ENCODE measurements at regions not wholly inside any gene's neighbourhood (a gene's known extent, or its start where the extent isn't known, plus 50 kb on each side); places are given as distances from the start of the nearest gene placed in this dataset.

DNA sequence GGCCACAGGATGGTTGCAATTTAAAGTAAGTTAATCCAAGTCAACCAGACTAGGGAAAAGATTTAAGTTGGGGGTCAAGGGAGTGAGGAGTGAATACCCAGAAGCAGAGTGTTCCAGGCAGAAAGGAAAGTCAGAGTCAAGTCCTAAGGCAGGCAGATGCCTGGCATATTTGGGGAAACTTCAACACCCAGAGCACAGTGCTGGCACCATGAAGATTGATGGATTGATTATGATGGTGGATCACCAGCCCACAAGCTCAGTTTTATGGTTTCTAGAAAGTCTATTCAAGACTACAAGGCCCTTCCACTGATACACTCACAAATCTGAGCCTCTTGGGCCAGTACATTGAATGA lies 100.1 kb upstream of the DUSP10 start:
- H3K36me3 ChIP-seq (ENCODE audit: control insufficient read depth in 2 of 2, insufficient read depth in 2 of 2, low read length in 2 of 2) = no peaks in the 10 kb centered on the region
- H3K9me3 ChIP-seq (ENCODE audit: control insufficient read depth in 2 of 2, low read length in 2 of 2) = no peaks in the 10 kb centered on the region
- no peak overlapping the region for H3K4me3 ChIP-seq (ENCODE audit: low read length in 2 of 2)
- H3K27ac ChIP-seq (ENCODE audit: low read length) = no peak overlapping the region
- H3K27me3 ChIP-seq (ENCODE audit: control insufficient read depth in 1 of 2, insufficient read depth in 2 of 2, low read length in 2 of 2) = no peaks in the 10 kb centered on the region
- peaks cover 15% of the 10 kb centered on the region for H3K4me1 ChIP-seq (ENCODE audit: control insufficient read depth, insufficient read depth, low read length)
- no peak overlapping the region for H3K9ac ChIP-seq (ENCODE audit: low read length in 2 of 2)

DNA sequence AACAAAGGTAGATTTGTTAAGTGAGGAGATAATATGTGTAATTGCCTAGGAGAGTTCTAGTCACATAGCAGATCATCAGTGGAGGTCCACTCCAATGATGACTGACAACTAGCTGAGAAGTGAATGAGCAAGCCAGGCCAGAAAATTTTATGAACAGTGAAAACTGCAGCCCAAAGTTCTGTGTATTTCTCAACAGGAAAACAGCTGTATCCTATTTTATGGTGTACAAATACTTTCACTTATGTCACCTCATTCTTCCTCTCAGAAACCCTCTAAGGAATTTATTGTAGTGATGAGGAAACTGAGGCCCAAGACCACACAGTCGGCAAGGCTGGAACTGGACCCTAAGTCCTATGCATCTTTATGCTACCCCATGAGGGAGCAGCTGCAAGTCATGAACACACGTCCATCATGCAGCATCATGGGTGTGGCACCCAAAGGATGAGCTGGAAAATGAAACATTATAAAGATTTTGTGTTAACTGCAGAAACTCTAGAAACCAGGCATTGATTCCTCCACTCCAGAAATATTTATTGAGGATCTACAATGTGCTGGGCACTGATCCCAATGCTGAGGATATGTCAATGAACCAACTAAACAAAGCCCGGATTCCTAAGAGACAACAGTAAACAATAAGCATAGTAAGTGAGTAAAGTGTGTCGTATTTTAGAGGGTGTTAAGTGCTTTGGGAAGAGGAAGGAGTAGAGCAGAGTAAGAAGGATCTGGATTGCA lies 99.5 kb upstream of the DUSP10 start:
- Histone ChIP-seq H3K36me3 (ENCODE audit: control insufficient read depth in 2 of 2, insufficient read depth in 2 of 2, low read length in 2 of 2) (no peaks in the 10 kb centered on the region), H3K27ac (ENCODE audit: low read length) (no peak overlapping the region), H3K4me3 (ENCODE audit: low read length in 2 of 2) (no peak overlapping the region), H3K27me3 (ENCODE audit: control insufficient read depth in 1 of 2, insufficient read depth in 2 of 2, low read length in 2 of 2) (no peaks in the 10 kb centered on the region), H3K9ac (ENCODE audit: low read length in 2 of 2) (no peak overlapping the region), H3K4me1 (ENCODE audit: control insufficient read depth, insufficient read depth, low read length) (peaks cover 15% of the 10 kb centered on the region), H3K9me3 (ENCODE audit: control insufficient read depth in 2 of 2, low read length in 2 of 2) (no peaks in the 10 kb centered on the region)

DNA sequence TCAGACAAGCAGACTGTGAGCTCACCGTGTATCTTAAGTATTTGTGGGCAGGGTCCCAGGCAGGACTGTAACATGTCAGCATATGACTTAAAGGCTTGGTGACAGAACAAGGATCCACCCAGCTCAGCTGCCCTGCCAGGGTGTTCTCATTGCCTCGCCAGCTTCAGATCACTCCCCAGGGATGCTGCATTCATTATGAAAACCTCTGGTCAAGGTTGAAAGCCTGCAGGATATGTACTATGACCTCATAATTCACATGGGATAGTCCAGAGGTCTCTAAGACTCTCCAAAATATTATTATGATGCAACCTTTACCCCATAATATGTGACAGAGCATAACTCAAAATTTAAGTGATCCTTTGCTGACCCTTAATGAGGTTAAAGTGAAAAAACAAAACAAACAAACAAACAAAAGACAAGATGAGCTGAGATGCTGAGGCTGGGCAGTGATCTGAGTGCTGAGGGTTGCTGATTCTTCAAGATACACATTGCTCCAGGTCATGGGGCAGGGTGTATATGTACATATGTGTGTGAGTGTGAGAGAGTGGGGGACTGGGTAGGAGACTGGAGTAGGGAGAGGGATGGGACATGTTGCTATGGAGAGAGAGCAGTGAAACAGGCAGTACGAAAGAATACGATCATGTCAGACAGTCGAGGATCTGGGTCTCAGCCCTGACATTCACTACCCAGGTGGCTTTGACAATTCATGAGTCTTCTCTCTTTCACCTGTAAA lies 98.8 kb upstream of the DUSP10 start:
- H3K36me3 ChIP-seq (ENCODE audit: control insufficient read depth in 2 of 2, insufficient read depth in 2 of 2, low read length in 2 of 2) = no peaks in the 10 kb centered on the region
- H3K4me3 ChIP-seq (ENCODE audit: low read length in 2 of 2) = no peak overlapping the region
- H3K27me3 ChIP-seq (ENCODE audit: control insufficient read depth in 1 of 2, insufficient read depth in 2 of 2, low read length in 2 of 2) = no peaks in the 10 kb centered on the region
- peaks cover 8% of the 10 kb centered on the region for H3K4me1 ChIP-seq (ENCODE audit: control insufficient read depth, insufficient read depth, low read length)
- H3K9ac ChIP-seq (ENCODE audit: low read length in 2 of 2) = no peak overlapping the region
- no peaks in the 10 kb centered on the region for H3K9me3 ChIP-seq (ENCODE audit: control insufficient read depth in 2 of 2, low read length in 2 of 2)
- H3K27ac ChIP-seq (ENCODE audit: low read length) = no peak overlapping the region

DNA sequence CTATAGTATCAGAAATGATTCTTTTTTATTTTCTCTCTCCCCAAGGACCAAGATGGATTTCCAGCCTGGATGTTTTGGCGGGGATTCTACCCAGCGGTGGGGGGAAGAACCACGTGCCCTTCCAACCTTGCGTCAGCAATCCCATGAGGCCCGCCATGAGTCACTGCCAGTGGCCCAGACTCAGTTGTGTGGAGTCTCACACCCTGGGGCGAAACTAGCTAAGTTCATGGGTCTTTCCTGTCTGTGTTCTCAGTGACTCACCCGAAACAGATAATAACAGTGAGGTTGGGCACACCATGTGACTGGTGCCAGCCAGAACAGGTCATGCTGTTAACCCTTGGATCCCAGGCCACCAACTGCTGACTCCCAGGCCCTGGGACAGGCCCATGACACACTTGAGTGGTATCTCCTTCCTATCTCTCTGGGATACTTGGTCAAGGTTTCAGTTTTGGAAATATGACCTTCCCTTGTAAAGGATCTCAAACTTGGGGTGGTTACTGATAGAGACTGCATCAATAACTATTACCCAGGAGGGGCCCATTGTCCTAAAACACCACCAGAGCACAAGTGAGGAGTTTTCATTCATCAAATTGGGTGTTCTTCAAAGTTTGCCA lies 98.0 kb upstream of the DUSP10 start:
- H3K4me3 ChIP-seq (ENCODE audit: low read length in 2 of 2) = no peak overlapping the region
- no peaks in the 10 kb centered on the region for H3K27me3 ChIP-seq (ENCODE audit: control insufficient read depth in 1 of 2, insufficient read depth in 2 of 2, low read length in 2 of 2)
- H3K4me1 ChIP-seq (ENCODE audit: control insufficient read depth, insufficient read depth, low read length) = no peaks in the 10 kb centered on the region
- H3K9me3 ChIP-seq (ENCODE audit: control insufficient read depth in 2 of 2, low read length in 2 of 2) = no peaks in the 10 kb centered on the region
- H3K9ac ChIP-seq (ENCODE audit: low read length in 2 of 2) = no peak overlapping the region
- H3K27ac ChIP-seq (ENCODE audit: low read length) = no peak overlapping the region
- H3K36me3 ChIP-seq (ENCODE audit: control insufficient read depth in 2 of 2, insufficient read depth in 2 of 2, low read length in 2 of 2) = no peaks in the 10 kb centered on the region

DNA sequence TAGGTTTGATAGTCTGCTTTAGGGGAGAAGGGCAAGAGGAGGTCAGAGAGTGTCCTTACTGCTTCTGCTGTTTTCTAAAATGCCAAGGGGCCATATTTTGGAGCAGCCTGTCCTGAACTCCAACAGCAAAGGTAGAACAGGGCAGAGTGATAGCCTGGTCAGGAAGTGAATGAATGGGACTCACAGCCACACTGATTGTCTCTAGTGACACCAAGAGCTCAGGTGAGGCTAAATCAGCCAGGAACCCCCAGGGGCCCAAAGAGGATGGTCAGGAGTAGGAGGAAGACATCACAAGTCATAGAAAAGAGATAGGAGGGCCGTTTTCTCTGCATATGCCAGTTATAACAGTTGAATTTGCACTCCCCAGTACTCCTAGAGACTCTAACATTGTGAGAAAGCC lies 97.4 kb upstream of the DUSP10 start:
- Histone ChIP-seq H3K27ac (ENCODE audit: low read length) (no peak overlapping the region), H3K36me3 (ENCODE audit: control insufficient read depth in 2 of 2, insufficient read depth in 2 of 2, low read length in 2 of 2) (no peaks in the 10 kb centered on the region), H3K9ac (ENCODE audit: low read length in 2 of 2) (no peak overlapping the region), H3K9me3 (ENCODE audit: control insufficient read depth in 2 of 2, low read length in 2 of 2) (no peaks in the 10 kb centered on the region), H3K4me1 (ENCODE audit: control insufficient read depth, insufficient read depth, low read length) (no peaks in the 10 kb centered on the region), H3K4me3 (ENCODE audit: low read length in 2 of 2) (no peak overlapping the region), H3K27me3 (ENCODE audit: control insufficient read depth in 1 of 2, insufficient read depth in 2 of 2, low read length in 2 of 2) (no peaks in the 10 kb centered on the region)

DNA sequence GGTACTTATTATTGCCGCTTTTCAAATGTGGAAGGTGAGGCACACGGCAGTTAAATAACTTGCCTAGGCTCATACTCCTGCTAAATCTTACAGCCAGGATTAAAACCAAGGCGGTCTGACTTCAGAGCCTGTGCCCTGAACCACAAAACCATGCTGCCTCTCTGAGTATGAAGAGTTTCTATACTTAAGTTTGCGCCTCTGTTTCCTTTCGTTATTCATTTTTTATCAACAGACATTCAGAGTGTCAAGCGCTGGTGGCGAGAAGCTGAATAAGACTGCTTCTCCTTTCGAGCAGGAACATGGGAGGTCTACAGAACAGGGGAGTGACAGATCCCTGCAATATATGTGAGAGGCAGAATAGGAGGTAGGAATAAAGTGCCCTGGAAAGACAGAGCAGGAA lies 96.0 kb upstream of the DUSP10 start:
- Histone ChIP-seq H3K27me3 (ENCODE audit: control insufficient read depth in 1 of 2, insufficient read depth in 2 of 2, low read length in 2 of 2) (no peaks in the 10 kb centered on the region), H3K9ac (ENCODE audit: low read length in 2 of 2) (no peak overlapping the region), H3K4me1 (ENCODE audit: control insufficient read depth, insufficient read depth, low read length) (peaks cover 3% of the 10 kb centered on the region), H3K27ac (ENCODE audit: low read length) (no peak overlapping the region), H3K4me3 (ENCODE audit: low read length in 2 of 2) (no peak overlapping the region), H3K36me3 (ENCODE audit: control insufficient read depth in 2 of 2, insufficient read depth in 2 of 2, low read length in 2 of 2) (no peaks in the 10 kb centered on the region), H3K9me3 (ENCODE audit: control insufficient read depth in 2 of 2, low read length in 2 of 2) (no peaks in the 10 kb centered on the region)

DNA sequence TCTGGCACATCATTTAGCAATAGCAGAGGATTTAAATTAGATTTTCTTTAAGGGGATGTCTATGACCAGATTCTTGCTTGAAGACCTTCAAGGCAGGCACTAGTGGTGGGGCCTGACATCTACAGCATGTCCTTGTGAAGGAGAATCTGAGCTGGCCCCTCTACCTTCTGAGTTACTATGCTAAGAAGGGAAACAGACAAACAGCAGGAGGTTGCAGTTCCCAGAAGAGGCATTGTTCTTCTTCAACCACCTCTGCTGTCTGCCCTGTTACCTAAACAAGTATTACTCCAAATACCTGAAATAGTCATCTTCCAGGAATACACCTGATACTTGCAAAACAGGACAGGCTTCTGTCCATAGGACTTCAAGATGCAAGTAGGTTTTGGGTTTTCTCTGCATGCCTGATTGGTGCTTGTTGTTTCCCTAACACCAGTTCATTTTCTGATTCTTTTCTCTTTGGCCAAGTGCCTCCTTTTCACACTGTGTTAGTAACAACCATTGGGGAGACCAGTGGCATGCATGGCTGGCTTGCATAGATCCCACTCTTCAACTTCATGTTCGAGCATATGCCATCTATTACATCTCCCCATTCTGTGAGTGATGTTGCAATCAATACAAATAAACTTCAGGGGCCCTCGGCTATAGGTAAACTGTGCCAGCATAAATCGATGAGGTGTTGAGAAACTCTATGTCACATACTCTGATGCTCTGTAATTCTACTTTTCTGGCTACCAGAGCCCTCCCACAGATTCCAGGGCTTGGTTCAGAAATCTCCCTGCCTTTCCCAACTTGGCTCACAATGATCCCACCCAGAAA lies 93.0 kb upstream of the DUSP10 start:
- no peak overlapping the region for H3K4me3 ChIP-seq (ENCODE audit: low read length in 2 of 2)
- no peak overlapping the region for H3K27ac ChIP-seq (ENCODE audit: low read length)
- no peaks in the 10 kb centered on the region for H3K36me3 ChIP-seq (ENCODE audit: control insufficient read depth in 2 of 2, insufficient read depth in 2 of 2, low read length in 2 of 2)
- no peaks in the 10 kb centered on the region for H3K27me3 ChIP-seq (ENCODE audit: control insufficient read depth in 1 of 2, insufficient read depth in 2 of 2, low read length in 2 of 2)
- H3K9ac ChIP-seq (ENCODE audit: low read length in 2 of 2) = no peak overlapping the region
- no peaks in the 10 kb centered on the region for H3K9me3 ChIP-seq (ENCODE audit: control insufficient read depth in 2 of 2, low read length in 2 of 2)
- peaks cover 17% of the 10 kb centered on the region for H3K4me1 ChIP-seq (ENCODE audit: control insufficient read depth, insufficient read depth, low read length)

DNA sequence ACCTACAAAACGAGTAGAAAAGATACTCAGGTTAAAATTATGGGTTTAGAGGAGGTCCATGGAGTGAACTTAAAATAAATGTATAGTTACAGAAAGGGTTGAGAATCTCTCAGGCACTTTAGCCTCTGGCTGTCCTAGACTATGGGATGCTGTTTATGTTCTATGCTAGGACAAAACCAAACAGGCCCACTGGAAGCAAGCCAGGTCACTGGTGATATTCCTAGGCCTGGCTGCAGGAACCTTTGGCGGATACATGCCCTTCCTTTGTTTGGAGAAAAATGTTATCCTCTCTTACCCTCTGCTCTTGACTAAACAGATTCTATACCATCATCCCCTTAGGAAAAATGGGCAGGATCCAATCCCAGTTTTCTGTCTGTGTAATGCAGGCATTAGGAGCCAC lies 90.7 kb upstream of the DUSP10 start:
- Histone ChIP-seq H3K4me3 (ENCODE audit: low read length in 2 of 2) (no peak overlapping the region), H3K9ac (ENCODE audit: low read length in 2 of 2) (no peak overlapping the region), H3K4me1 (ENCODE audit: control insufficient read depth, insufficient read depth, low read length) (peaks cover 17% of the 10 kb centered on the region), H3K36me3 (ENCODE audit: control insufficient read depth in 2 of 2, insufficient read depth in 2 of 2, low read length in 2 of 2) (no peaks in the 10 kb centered on the region), H3K27me3 (ENCODE audit: control insufficient read depth in 1 of 2, insufficient read depth in 2 of 2, low read length in 2 of 2) (no peaks in the 10 kb centered on the region), H3K27ac (ENCODE audit: low read length) (peak overlapping the region; percentile 26), H3K9me3 (ENCODE audit: control insufficient read depth in 2 of 2, low read length in 2 of 2) (no peaks in the 10 kb centered on the region)

DNA sequence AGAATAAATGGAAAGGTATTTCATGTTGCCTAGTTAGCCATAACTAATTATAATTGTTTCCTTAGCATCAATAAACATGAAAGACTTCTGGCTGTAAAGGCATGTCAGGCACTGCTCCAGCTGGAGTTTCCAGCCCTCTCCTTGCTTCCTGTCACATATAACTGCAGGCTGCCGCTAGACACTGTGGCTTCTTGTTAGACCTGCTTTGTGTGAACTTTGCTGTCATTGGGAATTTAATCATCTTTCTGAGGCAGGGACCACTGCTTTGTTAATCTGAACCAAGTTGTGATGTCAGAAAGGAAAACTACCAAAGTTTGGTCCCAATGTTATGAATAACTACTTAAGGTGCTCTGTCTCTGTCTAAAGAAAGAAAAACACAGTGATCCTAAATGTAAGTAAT lies 90.3 kb upstream of the DUSP10 start:
- H3K4me1 ChIP-seq (ENCODE audit: control insufficient read depth, insufficient read depth, low read length) = peaks cover 17% of the 10 kb centered on the region
- H3K27me3 ChIP-seq (ENCODE audit: control insufficient read depth in 1 of 2, insufficient read depth in 2 of 2, low read length in 2 of 2) = no peaks in the 10 kb centered on the region
- no peaks in the 10 kb centered on the region for H3K36me3 ChIP-seq (ENCODE audit: control insufficient read depth in 2 of 2, insufficient read depth in 2 of 2, low read length in 2 of 2)
- peak overlapping the region; percentile 26 for H3K27ac ChIP-seq (ENCODE audit: low read length)
- H3K9me3 ChIP-seq (ENCODE audit: control insufficient read depth in 2 of 2, low read length in 2 of 2) = no peaks in the 10 kb centered on the region
- no peak overlapping the region for H3K4me3 ChIP-seq (ENCODE audit: low read length in 2 of 2)
- peak overlapping the region in 1 of 2 donors; percentile 21 for H3K9ac ChIP-seq (ENCODE audit: low read length in 2 of 2)

DNA sequence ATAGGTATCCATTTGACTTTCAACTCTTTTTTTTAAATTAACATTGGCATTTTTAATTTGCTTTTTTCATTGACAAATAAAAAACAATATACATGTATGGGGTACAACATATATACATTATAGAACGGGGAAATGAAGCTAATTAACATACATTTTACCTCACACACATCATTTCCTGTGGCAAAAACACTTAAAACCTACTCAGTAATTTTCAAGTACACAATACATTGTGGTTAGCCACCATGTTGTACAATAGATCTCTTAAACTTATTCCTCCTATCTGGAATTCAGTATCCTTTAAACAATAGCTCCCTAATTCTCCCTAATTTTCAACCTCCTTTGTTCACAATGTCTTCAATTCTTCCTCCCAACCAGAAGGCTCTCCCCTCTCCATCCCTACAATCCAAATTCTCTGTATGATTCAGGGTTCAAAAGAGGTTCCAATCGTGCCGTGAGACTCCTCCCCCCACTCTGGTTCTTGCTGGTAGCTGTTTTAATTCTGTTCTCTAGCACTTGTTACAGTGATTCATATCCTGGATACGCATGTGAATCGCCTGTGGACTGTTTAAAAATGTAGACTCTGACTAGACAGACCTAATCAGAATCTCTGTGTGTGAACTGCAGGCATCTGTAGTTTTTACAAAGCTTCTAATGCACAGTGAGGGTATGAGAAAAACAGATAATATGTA lies 87.6 kb upstream of the DUSP10 start:
- peaks cover 17% of the 10 kb centered on the region for H3K4me1 ChIP-seq (ENCODE audit: control insufficient read depth, insufficient read depth, low read length)
- no peak overlapping the region for H3K27ac ChIP-seq (ENCODE audit: low read length)
- H3K9me3 ChIP-seq (ENCODE audit: control insufficient read depth in 2 of 2, low read length in 2 of 2) = no peaks in the 10 kb centered on the region
- H3K9ac ChIP-seq (ENCODE audit: low read length in 2 of 2) = no peak overlapping the region
- no peak overlapping the region for H3K4me3 ChIP-seq (ENCODE audit: low read length in 2 of 2)
- H3K36me3 ChIP-seq (ENCODE audit: control insufficient read depth in 2 of 2, insufficient read depth in 2 of 2, low read length in 2 of 2) = no peaks in the 10 kb centered on the region
- H3K27me3 ChIP-seq (ENCODE audit: control insufficient read depth in 1 of 2, insufficient read depth in 2 of 2, low read length in 2 of 2) = no peaks in the 10 kb centered on the region

Data from stomach smooth muscle (tissue), 2 donors.